IPS DF 19.7 (cell line): ENCODE measurements at regions not wholly inside any gene's neighbourhood (a gene's known extent, or its start where the extent isn't known, plus 50 kb on each side); places are given as distances from the start of the nearest gene placed in this dataset.

ENCODE experiments used
- DNase-seq: peaks from one replicate; pipeline ENCODE4 v3.0.0-alpha.2; 2013; ENCODE audit warnings: low read depth, low spot score

- DNase-seq = no peak
These were observed 1578.4 kb upstream of the IGFBP7 start for GRCh38 chr4:58688568-58688967.

DNA sequence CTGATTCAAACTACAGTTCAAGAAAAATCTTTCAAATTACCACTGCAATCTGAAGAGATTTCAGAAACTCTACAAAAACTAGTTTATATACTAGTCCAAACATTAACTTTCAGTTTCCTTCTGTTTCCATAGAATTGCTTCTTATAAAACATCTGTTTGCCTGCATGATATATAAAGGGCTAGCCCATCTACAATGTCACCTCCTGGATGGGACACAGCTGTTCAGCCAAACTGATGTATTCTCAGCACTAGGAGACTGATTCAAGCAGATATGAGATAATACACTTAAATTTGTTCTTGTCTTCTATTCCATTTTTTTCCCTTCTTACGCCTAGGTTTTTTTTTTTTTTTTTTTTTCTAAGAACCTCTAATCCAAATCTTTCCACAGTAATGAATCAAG, 1569.7 kb upstream of the IGFBP7 start:
- DNase-seq = no peak

DNA sequence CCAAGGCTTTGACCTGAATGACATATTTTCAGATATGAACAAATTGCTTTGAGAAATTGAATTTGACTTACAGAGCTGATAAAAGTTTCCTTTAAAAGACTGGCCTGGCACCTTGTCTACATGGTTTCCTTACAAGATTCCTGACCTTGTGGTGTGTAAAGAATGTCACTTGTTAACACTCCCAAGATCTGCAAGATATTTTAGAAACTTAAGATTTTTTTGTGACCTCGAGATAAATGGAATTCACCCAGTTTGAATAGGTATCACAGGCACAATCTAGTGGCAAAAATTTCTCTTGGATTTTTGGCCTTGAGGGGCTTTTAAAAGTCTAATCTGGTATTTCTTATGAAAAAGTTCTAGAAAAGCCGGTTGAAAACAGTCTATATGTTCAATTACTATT, 1568.9 kb upstream of the IGFBP7 start:
- no peak for DNase-seq

DNA sequence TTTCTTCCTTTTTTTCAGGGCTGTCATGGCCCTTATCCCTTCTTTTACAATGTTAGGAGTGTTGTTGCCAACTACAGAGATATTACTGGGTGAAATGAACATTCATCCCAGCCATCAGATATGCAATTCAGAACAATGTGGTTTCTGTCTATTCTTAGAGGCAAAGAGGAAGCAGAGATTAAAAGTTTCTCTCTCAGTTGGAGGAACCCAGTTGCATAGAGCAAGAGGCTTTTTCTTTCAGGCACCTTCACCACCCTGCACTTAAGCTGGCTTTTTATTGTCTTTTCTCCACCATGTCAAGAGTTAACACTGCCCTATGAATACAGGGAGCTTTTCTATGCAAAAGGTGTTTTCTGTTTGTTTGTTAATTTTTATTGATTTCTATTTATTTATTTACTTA, 1559.6 kb upstream of the IGFBP7 start:
- DNase-seq = no peak

DNA sequence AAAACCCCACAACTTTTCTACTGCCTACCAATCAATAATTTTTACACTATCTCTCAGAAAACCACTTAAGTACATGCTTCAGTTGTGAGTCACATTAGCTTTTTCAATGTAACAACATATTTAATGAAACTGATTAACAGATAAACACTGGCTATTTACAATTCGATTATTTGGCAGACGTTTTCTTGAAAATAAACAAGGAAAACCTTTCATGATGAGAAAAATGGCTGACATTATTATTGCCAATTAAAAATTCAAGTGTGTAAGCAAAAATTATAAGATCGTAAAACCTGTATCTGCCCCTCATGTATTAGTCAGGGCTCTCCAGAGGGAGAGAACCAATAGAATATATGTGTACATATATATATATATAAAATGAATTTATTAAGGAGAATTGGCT, 1555.5 kb upstream of the IGFBP7 start:
- DNase-seq = no peak

- no peak for DNase-seq
These were observed 1548.5 kb upstream of the IGFBP7 start for GRCh38 chr4:58658701-58659100.

DNA sequence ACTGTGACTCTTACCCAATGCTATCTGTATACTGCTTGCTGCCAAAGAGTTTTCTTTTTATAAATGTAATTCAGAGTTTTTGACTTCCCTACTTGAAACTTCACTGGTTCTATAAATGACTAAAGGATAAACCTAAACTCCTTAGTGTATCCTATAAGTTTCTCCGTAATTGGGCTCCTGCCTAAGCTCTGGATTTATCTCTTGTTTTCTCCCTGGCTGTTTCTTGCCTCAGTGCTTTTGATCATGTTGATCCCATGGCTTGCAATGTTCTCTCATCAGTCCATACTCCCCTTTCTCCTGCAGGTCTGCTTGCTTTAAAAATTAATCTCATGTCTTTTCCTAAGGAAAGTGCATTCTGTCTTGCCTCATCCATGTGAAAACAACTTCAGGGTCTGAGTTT, 1543.1 kb upstream of the IGFBP7 start:
- no peak for DNase-seq

- DNase-seq = no peak
These were observed 1539.0 kb upstream of the IGFBP7 start for GRCh38 chr4:58649226-58649625.

DNA sequence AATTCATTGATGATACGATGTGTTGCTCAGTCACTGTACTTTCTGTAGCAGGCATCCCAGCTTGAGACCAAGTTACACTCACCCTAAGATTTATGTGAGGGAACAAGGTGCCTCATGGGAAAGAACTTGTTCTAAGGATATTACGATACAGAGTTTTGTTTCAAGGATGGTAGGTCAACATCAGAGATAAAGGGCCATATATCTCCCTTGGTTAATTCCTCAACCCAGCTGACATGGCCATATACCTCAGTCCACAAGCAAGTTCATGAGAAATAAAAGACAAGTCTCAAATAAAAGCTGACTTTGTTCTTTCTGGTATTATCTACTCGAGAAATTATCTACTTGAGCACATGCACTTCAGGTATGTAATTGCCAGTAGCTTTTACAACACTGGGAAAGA, 1535.9 kb upstream of the IGFBP7 start:
- DNase-seq = no peak

DNA sequence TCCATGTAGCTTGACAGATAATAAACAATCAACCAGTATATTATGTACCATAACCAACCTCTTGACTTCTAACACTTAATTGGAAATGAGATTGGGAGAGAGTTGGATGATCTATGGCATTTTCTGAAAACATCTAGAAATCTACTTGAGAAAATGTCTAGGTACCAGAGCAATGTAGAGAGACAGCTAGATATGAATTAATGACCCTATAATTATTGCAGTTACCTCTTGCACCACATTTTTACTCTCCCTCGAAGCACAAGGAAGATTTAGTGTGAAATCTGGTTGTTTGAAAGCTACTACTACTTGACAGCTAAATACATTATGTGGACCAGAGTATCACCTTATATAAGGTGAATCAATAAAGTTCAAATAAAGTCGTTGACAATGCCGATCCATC, 1534.4 kb upstream of the IGFBP7 start:
- DNase-seq = no peak

GRCh38 chr4:58636381-58636780, 1526.2 kb upstream of the IGFBP7 start:
- DNase-seq = no peak

GRCh38 chr4:58617226-58617625, 1507.0 kb upstream of the IGFBP7 start:
- DNase-seq = no peak

- no peak for DNase-seq
These were observed 1500.8 kb upstream of the IGFBP7 start for GRCh38 chr4:58611012-58611411.

GRCh38 chr4:58606303-58606702, 1496.1 kb upstream of the IGFBP7 start:
- no peak for DNase-seq

- no peak for DNase-seq
These were observed 1493.8 kb upstream of the IGFBP7 start for GRCh38 chr4:58603951-58604350.

DNA sequence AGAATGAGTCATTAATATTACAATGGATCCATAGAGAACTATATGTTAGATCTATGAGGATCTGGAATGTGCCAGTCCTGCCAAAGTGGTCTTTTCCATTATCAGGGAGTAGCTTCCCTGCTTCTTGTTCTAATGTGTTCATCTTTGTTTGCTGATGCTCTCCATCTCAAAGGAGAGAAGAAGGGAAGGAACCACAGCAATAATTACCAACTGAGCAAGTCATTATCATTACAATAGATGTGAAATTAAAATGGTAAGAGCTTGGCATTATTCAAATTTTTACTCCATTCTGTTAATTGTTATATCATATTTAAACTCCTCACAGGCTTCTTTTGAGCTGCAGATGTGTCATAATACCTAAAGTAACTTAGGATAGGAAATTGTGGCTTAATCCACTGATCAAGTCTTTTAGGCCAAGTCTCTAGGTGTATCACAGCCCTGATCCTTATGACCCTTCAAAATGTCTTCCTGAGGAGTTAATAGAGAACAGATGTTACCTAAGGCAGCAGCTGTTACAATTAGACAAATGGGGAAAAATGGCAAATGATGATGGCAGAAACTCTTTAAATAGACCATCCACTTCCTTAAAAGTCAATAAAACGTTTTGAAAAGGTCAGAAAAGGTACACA, 1492.7 kb upstream of the IGFBP7 start:
- DNase-seq = peak; percentile 45

- DNase-seq = no peak
These were observed 1491.8 kb upstream of the IGFBP7 start for GRCh38 chr4:58602022-58602421.

GRCh38 chr4:58600290-58600689, 1490.1 kb upstream of the IGFBP7 start:
- DNase-seq = peak; percentile 85

DNA sequence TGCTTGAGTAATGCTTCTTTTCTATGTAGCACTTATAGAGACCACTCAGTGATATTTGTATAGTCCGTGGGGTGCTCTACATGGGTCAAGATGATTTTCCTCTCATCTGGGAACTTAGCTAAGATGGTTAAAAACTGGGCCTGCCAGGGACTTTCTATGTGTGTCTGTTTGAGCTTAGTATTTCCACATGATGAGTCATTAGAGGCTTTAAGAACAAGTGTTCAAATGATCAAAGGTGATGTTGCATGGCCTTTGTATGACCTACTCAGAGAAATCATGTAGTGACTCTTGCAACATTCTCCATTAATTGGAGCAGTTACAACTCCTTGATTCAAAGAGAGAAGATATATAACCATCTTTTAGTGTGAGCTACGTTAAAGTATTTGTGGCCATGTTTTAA, 1480.5 kb upstream of the IGFBP7 start:
- DNase-seq = no peak

DNA sequence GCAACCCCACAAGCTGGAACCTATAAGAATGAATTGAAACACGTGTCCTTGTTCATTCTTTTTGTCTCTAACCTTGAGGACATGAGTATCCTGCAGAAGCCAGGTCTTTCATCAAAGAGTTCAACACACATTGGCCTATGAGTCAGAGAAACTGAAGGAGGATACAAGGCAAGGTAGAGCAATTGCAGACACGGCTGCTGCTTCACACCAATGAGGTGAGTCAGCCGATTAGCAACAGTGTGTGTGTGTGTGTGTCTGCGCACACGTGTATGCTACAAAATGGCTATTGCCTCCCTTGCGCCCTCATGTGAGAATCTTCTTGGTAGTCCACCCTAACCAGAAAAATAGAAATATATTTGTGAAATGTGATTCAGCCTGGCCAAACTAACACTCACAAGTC, 1477.7 kb upstream of the IGFBP7 start:
- DNase-seq = no peak

DNA sequence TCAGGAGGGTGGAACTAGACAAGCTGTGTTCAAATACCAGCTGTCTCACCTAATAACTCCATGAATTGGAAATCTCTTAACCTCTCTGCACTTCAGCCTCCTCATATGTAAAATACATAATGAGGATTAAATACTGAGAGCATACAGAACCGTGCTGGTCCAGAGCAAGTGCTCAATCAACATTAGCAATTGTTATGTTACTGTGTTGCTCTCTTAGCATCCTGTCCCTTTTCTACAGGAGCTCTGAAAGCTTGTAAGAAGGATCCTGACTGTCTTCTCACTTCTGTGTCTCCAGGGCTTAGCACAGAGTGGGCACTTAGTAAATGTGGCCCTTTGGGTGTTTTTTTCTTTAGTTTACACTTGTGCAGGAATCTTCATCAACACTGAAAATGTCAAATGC, 1456.1 kb upstream of the IGFBP7 start:
- no peak for DNase-seq

DNA sequence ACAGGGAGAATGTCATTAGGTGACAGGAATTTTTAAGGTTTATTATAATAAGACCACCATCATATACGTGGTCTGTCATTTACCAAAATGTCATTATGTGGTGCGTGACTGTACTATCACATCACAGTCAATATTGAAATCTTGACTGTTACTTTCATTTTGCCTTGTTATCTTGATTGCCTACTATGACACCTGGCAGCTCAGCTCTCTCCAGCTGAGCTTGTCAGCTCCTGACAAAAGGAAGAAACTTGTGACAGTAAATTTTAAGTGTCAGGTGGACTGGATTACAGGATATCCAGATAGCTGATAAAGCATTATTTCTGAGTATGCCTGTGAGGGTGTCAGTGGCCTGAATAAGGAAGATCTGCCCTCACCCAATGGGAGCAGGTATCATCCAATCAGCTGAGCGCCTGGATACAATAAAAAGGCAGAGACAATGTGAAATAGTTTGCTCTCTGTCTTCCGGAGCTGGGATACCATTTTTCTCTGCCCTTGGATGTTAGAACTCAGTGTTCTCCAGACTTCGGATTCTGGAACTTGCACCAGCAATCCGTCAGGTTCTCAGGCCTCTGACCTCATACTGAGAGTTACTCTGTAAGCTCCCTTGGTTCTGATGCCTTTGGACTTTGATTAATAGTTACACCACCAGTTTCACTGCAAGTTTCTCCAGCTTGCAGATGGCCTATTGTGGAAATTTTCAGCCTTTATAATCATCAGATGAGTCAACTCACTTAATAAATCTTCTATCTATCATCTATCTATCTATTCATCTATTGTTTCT, 1454.7 kb upstream of the IGFBP7 start:
- DNase-seq = no peak

- no peak for DNase-seq
These were observed 1451.0 kb upstream of the IGFBP7 start for GRCh38 chr4:58561170-58561569.

GRCh38 chr4:58560736-58561135, 1450.6 kb upstream of the IGFBP7 start:
- no peak for DNase-seq
